Trophoblast cell (in vitro differentiated cells and primary cell): ENCODE measurements at regions not wholly inside any gene's neighbourhood (a gene's known extent, or its start where the extent isn't known, plus 50 kb on each side); places are given as distances from the start of the nearest gene placed in this dataset.

Experiments
- DNase-seq, 2 donors: peaks; one replicate each; pipeline ENCODE4 v3.0.0-alpha.2; 2016
- H2AFZ ChIP-seq: 2 replicates; pipeline ENCODE4 v1.6.1; 2013; ENCODE audit warnings: low read length, moderate library complexity, mild to moderate bottlenecking; ENCODE audit not compliant: insufficient read depth, poor library complexity
- H2AK5ac ChIP-seq: 2 replicates; pipeline ENCODE4 v1.6.1; 2013; ENCODE audit warnings: mild to moderate bottlenecking, low read length
- H2BK120ac ChIP-seq: 2 replicates; pipeline ENCODE4 v1.6.1; 2013; ENCODE audit warnings: low read length, mild to moderate bottlenecking, moderate library complexity; ENCODE audit not compliant: insufficient read depth, poor library complexity
- H2BK12ac ChIP-seq: 2 replicates; pipeline ENCODE4 v1.6.1; 2013; ENCODE audit warnings: mild to moderate bottlenecking, low read length, moderate library complexity
- H2BK5ac ChIP-seq: 2 replicates; pipeline ENCODE4 v1.6.1; 2013; ENCODE audit warnings: low read length, low read depth, moderate library complexity, mild to moderate bottlenecking; ENCODE audit not compliant: poor library complexity
- H3K14ac ChIP-seq: 2 replicates; pipeline ENCODE4 v1.6.1; 2013; ENCODE audit warnings: mild to moderate bottlenecking, low read length
- H3K18ac ChIP-seq: 2 replicates; pipeline ENCODE4 v1.6.1; 2013; ENCODE audit warnings: mild to moderate bottlenecking, low read length
- H3K23ac ChIP-seq: 2 replicates; pipeline ENCODE4 v1.6.1; 2013; ENCODE audit warnings: low read length
- H3K27ac ChIP-seq: 2 replicates; pipeline ENCODE4 v1.5.1; 2013; ENCODE audit warnings: low read depth, mild to moderate bottlenecking, inconsistent platforms, low read length, moderate library complexity
- H3K27me3 ChIP-seq: 2 replicates; pipeline ENCODE4 v1.6.1; 2013; ENCODE audit warnings: inconsistent platforms, mild to moderate bottlenecking, low read length, moderate library complexity; ENCODE audit not compliant: insufficient read depth
- H3K36me3 ChIP-seq, 2 experiments: 1 replicate in 1 of 2; 2 replicates in 1 of 2; pipeline ENCODE4 v1.6.1; 2013; ENCODE audit warnings: low read length in 2 of 2, mild to moderate bottlenecking in 2 of 2, moderate library complexity in 1 of 2; ENCODE audit not compliant: insufficient read depth in 2 of 2, control insufficient read depth in 1 of 2
- H3K4ac ChIP-seq: 2 replicates; pipeline ENCODE4 v1.6.1; 2013; ENCODE audit warnings: low read depth, mild to moderate bottlenecking, low read length, moderate library complexity
- H3K4me1 ChIP-seq, 2 experiments: 1 replicate in 1 of 2; 2 replicates in 1 of 2; pipeline ENCODE4 v1.6.1; 2013; ENCODE audit warnings: low read length in 2 of 2, mild to moderate bottlenecking in 2 of 2, moderate library complexity in 1 of 2; ENCODE audit not compliant: insufficient read depth in 2 of 2, control insufficient read depth in 1 of 2
- H3K4me2 ChIP-seq: 2 replicates; pipeline ENCODE4 v1.6.1; 2013; ENCODE audit warnings: inconsistent platforms, mild to moderate bottlenecking, low read length, moderate library complexity
- H3K4me3 ChIP-seq: 2 replicates; pipeline ENCODE4 v1.5.1; 2013; ENCODE audit warnings: mild to moderate bottlenecking, low read depth, low read length, inconsistent platforms
- H3K79me1 ChIP-seq: one replicate; pipeline ENCODE4 v1.6.1; 2013; ENCODE audit warnings: low read length
- H3K79me2 ChIP-seq: 2 replicates; pipeline ENCODE4 v1.6.1; 2013; ENCODE audit warnings: low read length, mild to moderate bottlenecking; ENCODE audit not compliant: control insufficient read depth, insufficient read depth, poor library complexity
- H3K9ac ChIP-seq: 2 replicates; pipeline ENCODE4 v1.6.1; 2013; ENCODE audit warnings: mild to moderate bottlenecking, low read length
- H3K9me3 ChIP-seq: 2 replicates; pipeline ENCODE4 v1.6.1; 2013; ENCODE audit warnings: low read depth, mild to moderate bottlenecking, control low read depth, inconsistent platforms, low read length; ENCODE audit not compliant: insufficient read depth
- H4K12ac ChIP-seq: 2 replicates; pipeline ENCODE4 v1.6.1; 2013; ENCODE audit warnings: low read depth, mild to moderate bottlenecking, low read length, moderate library complexity
- H4K8ac ChIP-seq: 2 replicates; pipeline ENCODE4 v1.6.1; 2013; ENCODE audit warnings: low read depth, mild to moderate bottlenecking, low read length, moderate library complexity
- H4K91ac ChIP-seq: one replicate; pipeline ENCODE4 v1.6.1; 2013; ENCODE audit warnings: low read depth, mild to moderate bottlenecking, low read length, moderate library complexity
- WGBS: extraction: QIAGEN DNeasy Blood & Tissue Kit; methylation state at CpG from one replicate; pipeline ENCODE4 v1.1.7; 2013; ENCODE audit warnings: missing lambda C conversion rate; ENCODE audit not compliant: insufficient read length, insufficient coverage; ENCODE audit errors: extremely low coverage; 5-methylcytosine and 5-hydroxymethylcytosine counted together

DNA sequence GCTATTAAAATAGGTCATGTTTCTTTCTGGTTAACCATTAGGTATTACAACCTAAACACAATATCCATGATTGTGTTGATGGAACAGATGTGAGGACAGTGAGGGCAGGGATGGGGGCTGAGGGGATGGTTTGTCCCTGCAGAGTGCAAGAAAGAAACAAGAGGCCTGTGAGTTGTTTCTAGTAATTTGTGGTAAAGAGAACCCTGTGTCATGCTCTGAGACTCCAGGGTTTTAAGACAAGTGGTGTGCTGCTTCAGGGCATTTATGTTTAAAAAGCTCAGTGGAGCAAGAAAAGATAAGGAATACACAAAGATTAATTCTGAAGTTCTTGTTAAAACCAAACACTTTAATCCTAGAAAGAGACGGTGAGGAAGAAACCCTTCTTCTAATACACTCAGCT is 656.5 kb downstream of the TLE1 start:
- Histone ChIP-seq H3K36me3 (no peaks in the 10 kb centered on the region), H3K79me2 (no peaks in the 10 kb centered on the region)

DNA sequence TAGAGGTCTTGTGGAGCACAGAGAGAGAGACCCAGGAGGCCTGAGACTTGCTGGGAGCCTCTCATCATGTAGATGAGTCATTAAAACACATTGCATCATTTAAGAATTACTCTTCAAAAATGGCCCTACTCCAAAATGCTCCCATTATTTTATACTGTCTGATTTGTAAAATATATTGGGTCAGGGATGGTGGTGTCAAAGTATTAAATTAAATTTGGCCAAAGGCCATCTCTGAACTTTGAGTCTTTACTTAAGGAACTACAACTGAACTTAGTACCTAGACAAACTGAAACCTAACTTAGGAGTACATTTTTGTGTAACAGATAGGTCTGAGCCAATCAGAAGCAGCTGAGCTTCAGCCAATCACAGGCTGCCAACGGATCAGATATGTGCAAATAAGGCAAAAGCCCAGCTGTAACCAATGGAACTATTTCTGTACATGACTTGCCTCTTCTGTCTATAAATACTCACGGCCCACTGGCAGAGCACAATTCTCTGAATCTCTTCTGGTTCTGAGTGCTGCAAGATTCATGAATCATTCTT is 657.2 kb downstream of the TLE1 start:
- no peaks in the 10 kb centered on the region for H3K79me1 ChIP-seq
- no peak overlapping the region for H3K27ac ChIP-seq
- no peak overlapping the region for H2BK12ac ChIP-seq
- H3K4me2 ChIP-seq, result no peak overlapping the region
- no peak overlapping the region for H4K91ac ChIP-seq
- H4K12ac ChIP-seq, result no peak overlapping the region
- H2AK5ac ChIP-seq, result no peak overlapping the region
- no peak overlapping the region for H3K4me3 ChIP-seq
- no peaks in the 10 kb centered on the region for H3K9me3 ChIP-seq
- no peak overlapping the region for H3K23ac ChIP-seq
- no peak overlapping the region for H3K4ac ChIP-seq
- no CpG with 5 or more reads among the region's 2 CpGs for WGBS
- DNase-seq, result peak in 1 of 2 donors; percentile 2
- no peak overlapping the region for H4K8ac ChIP-seq
- no peaks in the 10 kb centered on the region for H3K36me3 ChIP-seq
- H2BK5ac ChIP-seq, result no peak overlapping the region
- no peak overlapping the region for H2AFZ ChIP-seq
- H3K79me2 ChIP-seq, result no peaks in the 10 kb centered on the region
- no peak overlapping the region for H3K9ac ChIP-seq
- no peaks in the 10 kb centered on the region for H3K4me1 ChIP-seq
- H3K27me3 ChIP-seq, result no peaks in the 10 kb centered on the region
- no peak overlapping the region for H3K18ac ChIP-seq
- no peak overlapping the region for H3K14ac ChIP-seq
- no peak overlapping the region for H2BK120ac ChIP-seq

More for the DNA sequence above, 656.5 kb downstream of the TLE1 start:
- Histone ChIP-seq H3K18ac (no peak overlapping the region), H4K91ac (no peak overlapping the region), H3K4me1 (no peaks in the 10 kb centered on the region), H3K4ac (no peak overlapping the region), H3K9me3 (no peaks in the 10 kb centered on the region), H2AFZ (no peak overlapping the region), H3K9ac (no peak overlapping the region), H2BK12ac (no peak overlapping the region), H3K27me3 (no peaks in the 10 kb centered on the region), H3K14ac (no peak overlapping the region), H3K4me3 (no peak overlapping the region), H3K4me2 (no peak overlapping the region), H3K79me1 (no peaks in the 10 kb centered on the region), H2BK5ac (no peak overlapping the region), H2BK120ac (no peak overlapping the region), H2AK5ac (no peak overlapping the region), H3K27ac (no peak overlapping the region), H4K8ac (no peak overlapping the region), H4K12ac (no peak overlapping the region), H3K23ac (no peak overlapping the region)
- no CpG with 5 or more reads among the region's 1 CpG for WGBS
- DNase-seq, result no peak

DNA sequence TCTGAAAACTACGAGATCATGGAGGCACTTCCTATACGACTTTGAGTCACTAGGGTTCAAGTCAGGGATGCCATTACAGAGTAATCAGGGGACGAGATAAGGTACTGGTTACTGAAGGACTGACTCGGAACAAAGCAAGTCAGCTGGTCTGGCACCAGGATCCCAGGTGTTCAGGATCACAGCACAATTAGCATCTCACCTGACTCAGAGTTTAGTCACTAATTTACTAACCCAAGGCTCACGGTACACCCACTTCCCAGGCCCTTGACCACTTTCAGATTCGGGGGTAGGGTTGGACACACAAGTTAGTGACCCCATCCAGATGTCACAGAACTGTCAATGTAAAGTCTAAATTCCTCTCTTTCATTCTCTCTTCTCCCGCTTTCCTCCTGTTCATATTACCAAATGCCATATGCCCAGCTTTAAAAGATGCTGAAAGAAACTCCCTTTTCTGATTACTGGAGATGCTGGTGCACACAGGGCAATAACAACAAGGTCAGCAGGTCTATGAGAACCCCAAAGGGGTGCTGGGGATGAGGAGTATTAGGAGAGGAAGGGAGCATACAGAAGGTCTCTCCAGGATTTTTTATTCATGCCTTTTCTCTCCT is 657.8 kb downstream of the TLE1 start:
- no peak overlapping the region for H2AFZ ChIP-seq
- no peak overlapping the region for H4K8ac ChIP-seq
- no peak overlapping the region for H4K12ac ChIP-seq
- H2BK120ac ChIP-seq, result no peak overlapping the region
- no peaks in the 10 kb centered on the region for H3K79me2 ChIP-seq
- no peaks in the 10 kb centered on the region for H3K79me1 ChIP-seq
- no peaks in the 10 kb centered on the region for H3K36me3 ChIP-seq
- DNase-seq, result no peak
- no peak overlapping the region for H3K14ac ChIP-seq
- H3K4me3 ChIP-seq, result no peak overlapping the region
- no peak overlapping the region for H3K27ac ChIP-seq
- no CpG with 5 or more reads among the region's 7 CpGs for WGBS
- H3K9ac ChIP-seq, result no peak overlapping the region
- H3K27me3 ChIP-seq, result no peaks in the 10 kb centered on the region
- H3K9me3 ChIP-seq, result no peaks in the 10 kb centered on the region
- H2BK5ac ChIP-seq, result no peak overlapping the region
- H2AK5ac ChIP-seq, result no peak overlapping the region
- H4K91ac ChIP-seq, result no peak overlapping the region
- H3K4me1 ChIP-seq, result no peaks in the 10 kb centered on the region
- no peak overlapping the region for H3K23ac ChIP-seq
- no peak overlapping the region for H3K18ac ChIP-seq
- no peak overlapping the region for H3K4ac ChIP-seq
- no peak overlapping the region for H3K4me2 ChIP-seq
- no peak overlapping the region for H2BK12ac ChIP-seq

DNA sequence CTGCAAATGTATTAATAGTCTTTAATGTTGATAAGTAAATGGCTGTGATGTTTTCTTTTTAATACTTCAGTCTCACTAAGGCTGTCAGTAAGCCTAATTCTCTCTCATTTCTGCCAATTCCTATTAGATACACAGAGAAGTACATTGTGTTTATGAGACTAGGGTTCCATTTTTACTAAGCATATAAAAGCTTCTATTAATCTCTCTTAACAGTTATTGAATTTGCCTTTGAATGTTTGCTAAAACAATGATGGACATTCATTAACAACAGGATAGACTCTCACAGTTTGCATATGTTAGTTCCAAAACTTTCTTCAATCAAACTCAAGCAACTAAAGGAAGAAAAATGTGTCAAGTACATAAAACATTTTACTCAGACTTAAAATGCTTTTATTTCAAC is 659.3 kb downstream of the TLE1 start:
- no peak overlapping the region for H4K12ac ChIP-seq
- no peak overlapping the region for H3K18ac ChIP-seq
- no peak overlapping the region for H2AFZ ChIP-seq
- H3K4ac ChIP-seq, result no peak overlapping the region
- no peak for DNase-seq
- no peaks in the 10 kb centered on the region for H3K79me1 ChIP-seq
- H3K23ac ChIP-seq, result no peak overlapping the region
- no peak overlapping the region for H3K27ac ChIP-seq
- H4K91ac ChIP-seq, result no peak overlapping the region
- H3K4me1 ChIP-seq, result no peaks in the 10 kb centered on the region
- H3K27me3 ChIP-seq, result no peaks in the 10 kb centered on the region
- no peak overlapping the region for H2AK5ac ChIP-seq
- H3K36me3 ChIP-seq, result no peaks in the 10 kb centered on the region
- H4K8ac ChIP-seq, result no peak overlapping the region
- H3K4me2 ChIP-seq, result no peak overlapping the region
- no peak overlapping the region for H3K14ac ChIP-seq
- no peaks in the 10 kb centered on the region for H3K79me2 ChIP-seq
- no peak overlapping the region for H2BK5ac ChIP-seq
- H2BK12ac ChIP-seq, result no peak overlapping the region
- no peak overlapping the region for H2BK120ac ChIP-seq
- no peaks in the 10 kb centered on the region for H3K9me3 ChIP-seq
- H3K9ac ChIP-seq, result no peak overlapping the region
- H3K4me3 ChIP-seq, result no peak overlapping the region
